Right hindlimb (tissue), 1 donor: ENCODE measurements at regions not wholly inside any gene's neighbourhood (a gene's known extent, or its start where the extent isn't known, plus 50 kb on each side); places are given as distances from the start of the nearest gene placed in this dataset.
A peak's percentile ranks its signal among the peaks of the same experiment; 100 is the strongest.

Experiments used
- DNase-seq: peaks from one replicate; pipeline ENCODE4 v3.0.0-alpha.2; 2018

DNA sequence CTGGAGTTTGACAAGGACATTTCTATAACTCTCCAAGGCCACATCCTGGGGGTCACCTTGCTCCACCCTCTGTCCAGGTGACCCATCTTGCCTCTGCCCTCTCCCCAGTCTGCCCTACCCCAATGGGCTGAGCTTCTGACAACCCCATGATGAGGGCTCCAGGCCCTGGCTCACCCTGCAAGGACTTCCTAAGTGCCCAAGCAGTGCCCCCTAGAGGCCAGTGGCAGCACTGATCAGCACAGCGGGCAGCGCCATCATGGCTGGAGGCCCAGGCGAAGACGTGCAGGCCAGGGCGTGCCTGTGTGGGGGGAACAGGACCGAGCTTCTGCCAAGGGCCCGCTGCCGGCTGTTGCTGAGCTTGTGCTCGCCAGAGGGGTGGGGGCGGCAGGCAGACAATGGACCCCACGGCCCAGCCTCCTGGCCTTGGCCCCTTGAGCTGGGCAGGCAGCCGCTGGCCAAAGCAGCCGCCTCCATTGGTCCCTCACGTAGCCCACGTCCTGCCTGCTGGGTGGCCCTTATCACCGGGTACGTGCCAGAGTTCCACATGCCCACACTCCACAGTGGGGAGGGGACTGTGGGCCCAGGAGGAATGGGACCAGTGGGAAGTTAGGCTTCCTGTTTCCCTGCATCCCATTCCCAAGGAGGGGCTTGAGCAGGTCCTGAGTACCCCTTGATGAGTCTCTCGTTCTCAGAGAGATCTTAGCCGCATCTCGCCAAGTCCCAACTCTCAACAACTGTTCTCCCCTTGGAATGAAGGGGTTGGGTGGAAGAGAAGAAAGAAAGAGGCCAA is 64.3 kb downstream of the MRPL14 start:
- no peak for DNase-seq

GRCh38 chr6:44062105-44062770 is 65.0 kb downstream of the MRPL14 start:
- no peak for DNase-seq

DNA sequence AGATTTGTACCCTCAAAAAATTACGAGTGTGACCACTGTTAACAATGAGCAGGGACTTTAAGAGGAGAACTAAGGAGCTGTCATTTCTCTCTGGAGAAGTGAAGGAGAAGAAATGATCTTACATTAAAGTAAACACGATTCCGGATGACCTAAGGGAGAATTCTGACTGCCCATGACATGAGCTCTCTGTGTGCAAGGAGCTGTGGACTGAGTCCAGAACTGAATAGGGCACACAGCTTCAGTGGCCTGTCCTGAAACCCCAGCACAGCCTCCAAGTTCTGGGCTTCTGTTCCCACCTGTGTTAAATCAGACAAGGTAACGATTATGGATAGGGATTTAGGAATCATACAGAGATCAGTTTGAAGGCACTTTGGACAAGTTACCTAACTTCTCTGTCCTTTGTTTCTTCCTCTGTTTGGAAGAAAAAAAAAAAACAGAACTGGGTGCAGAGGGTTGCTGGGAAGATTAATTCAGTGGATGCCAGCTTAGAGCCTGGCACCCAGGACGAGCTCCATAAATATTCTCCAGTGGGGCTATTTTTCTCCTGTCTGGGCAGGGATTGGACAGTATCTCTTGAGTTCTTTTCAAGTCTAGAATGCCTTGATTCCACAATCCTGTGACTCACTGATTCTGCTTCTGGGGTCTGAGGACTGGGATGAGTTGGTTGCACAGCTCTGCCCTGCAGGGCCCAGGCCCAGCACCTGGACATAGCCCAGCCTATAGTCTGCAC is 65.7 kb downstream of the MRPL14 start:
- DNase-seq: no peak

DNA sequence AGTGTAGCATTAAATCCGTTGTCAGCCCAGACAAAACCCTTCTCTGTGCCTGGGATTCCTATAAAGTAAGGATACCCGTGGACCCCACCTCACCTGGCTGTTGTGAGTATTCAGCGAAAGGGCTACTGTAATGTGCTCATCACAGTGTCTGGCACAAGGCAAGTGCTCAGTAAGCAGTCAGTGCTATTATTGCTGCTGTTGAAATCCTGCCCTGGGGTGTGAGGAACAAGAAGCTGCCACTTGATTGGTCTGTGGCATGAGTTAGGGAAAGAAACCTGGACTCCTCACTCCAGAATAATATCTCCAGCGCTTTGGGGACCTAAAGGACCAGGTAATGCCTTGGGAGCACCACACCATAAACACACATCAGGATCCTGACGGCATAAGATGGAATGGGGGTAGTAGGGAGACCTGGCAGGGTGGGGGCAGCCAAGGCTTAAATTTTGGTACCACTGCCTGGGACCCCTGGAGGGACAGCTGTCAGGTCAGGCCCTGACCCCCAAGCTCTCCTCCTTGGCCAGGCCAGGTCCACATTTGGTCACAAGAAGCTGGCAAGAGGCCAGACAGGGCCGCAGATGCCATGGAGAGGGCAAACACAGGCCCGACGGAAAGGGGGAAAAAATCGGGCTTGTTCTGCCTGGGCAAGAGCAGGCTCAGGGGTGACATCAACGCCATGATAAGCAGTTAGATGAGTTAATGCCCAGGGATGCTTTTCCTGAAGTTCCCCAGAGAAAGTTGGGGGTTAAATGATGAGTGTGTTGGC is 66.5 kb downstream of the MRPL14 start:
- no peak for DNase-seq

DNA sequence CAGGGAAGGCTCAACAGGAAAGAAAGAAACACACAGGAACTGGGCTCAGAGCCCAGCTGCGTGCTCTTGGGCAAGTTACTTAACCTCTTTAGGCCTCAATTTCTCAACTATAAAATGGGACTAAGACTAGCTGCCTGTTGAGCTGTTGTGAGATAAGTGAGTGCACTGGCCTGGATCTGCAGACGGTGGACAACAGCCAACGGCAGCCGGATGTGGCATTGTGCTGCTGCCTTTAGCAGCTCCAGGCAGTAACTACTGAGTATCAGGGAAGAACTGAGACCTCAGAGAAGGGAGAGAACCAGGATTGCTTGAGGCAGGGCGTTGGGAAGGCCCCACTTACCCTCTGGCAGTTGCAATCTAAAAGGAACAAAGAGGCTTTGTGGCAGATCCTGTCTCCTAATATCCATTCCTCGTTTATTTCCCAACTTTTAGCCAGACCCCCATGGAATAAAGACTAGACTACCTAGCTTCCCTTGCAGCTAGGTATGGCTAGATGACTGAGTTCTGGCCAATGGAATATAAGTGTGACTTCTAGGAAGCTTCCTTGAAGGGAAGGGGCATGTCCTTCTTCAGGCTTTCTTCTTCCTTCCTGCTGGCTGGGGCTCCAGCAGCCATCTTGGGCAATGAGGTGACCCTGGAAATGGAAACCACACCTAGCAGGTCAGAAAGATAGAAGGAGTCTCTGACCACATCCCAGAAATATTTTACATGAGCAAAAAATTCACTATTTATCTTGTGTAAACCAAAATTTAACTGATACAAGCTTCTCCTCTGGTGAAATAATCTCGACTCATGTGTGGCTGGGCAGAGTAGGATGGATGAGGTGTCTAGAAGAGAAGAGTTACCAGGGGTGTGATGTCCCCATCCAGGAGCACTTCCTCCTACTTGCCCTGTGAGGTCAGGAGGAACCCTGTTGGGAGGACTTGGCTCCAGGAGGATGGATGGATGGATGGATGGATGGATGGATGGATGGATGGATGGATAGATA is 67.6 kb downstream of the MRPL14 start:
- DNase-seq: no peak

GRCh38 chr6:44058617-44059358 is 68.5 kb downstream of the MRPL14 start:
- peak; percentile 85 for DNase-seq

- DNase-seq: no peak
These were observed 69.2 kb downstream of the MRPL14 start for GRCh38 chr6:44057931-44058616.

DNA sequence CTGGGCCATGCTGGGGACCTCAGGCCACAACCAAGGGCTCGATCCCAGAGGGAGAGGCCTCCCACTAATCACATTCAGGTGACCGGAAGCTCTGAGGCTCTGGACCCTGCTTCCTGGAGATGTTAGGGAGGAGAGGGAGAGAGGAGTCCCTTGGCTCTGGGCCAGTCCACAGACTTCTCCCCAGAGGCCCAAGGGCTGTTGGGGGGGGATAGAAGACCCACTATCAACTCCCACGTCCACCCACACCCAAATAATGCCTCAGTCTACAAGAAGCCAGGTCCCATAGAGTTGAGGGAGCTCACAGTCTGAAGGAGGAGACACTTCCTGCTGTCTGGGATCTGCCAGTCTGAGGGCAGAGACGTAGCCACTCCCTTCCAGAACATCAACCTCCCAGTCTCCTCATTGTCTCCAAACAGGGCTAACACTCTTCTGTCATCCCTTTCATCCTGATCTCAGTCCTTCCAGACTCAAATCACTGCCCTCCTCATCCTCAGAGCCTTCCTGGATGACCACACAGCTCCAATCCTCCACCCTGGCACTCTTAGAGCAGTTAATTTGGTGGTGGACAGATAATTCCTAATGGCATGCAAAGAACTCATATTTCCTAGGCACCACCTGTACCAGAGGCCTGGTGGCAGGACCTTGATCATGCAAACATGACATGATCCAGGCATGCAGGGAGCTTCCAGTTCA is 69.9 kb downstream of the MRPL14 start:
- no peak for DNase-seq

- peak; percentile 85 for DNase-seq
These were observed 70.6 kb downstream of the MRPL14 start for GRCh38 chr6:44056392-44057237.

GRCh38 chr6:44054721-44055559 is 72.3 kb downstream of the MRPL14 start:
- DNase-seq: no peak

- DNase-seq: no peak
These were observed 73.3 kb downstream of the MRPL14 start for GRCh38 chr6:44053760-44054556.

DNA sequence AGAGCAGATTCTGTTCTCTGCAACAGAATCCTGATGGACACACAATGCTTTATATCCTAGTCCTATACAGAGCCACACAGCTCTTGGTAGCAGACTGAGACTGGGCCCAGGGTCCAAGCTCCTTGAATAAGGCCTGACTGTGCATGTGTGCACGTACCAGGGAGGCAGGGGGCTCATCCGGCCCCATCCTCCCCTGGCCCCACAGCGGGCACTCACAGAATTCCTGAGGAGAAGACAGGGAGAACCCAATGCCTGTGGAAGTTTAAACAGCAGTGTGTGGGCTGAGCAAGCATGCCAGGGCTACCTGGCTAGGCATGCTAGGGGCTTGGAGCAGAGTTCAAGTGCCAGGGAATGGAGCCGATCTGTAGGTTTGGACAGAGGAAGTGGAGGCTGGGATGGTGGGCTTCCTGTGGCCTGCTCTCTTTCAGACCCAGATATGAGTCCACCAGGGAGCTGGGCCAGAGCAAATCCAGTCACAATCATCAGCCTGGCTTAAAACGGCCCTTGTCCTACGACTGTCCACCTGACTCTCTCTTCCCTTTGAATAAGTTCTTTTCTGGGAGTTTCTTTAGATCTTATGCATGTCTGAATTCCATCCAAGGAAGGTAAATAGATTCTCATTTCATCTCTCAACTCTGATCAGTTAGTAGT is 74.0 kb downstream of the MRPL14 start:
- DNase-seq: no peak

GRCh38 chr6:44052419-44053023 is 74.7 kb downstream of the MRPL14 start:
- no peak for DNase-seq

DNA sequence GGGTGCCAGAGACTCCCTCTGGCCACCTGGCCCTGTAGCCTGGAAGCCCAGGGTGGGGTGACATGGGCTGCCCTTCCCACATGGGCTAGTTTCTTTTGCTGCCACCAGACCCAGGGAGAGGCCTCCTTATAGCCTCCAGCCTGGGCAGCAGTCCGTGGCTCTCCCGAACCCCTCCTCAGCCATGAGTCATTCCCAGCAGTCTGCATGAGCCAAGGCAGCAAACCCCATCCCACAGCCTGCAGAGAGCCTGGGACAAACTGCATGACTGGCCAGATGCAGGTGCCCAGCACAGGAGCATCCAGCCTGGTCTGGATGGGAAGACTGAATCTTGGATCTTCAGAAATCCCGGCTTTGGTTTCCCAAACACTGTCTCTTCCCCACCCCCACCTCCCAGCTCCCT is 75.7 kb downstream of the MRPL14 start:
- DNase-seq: peak; percentile 49

- DNase-seq: no peak
These were observed 76.3 kb downstream of the MRPL14 start for GRCh38 chr6:44050872-44051505.
